ENCODE measurements at regions not wholly inside any gene's neighbourhood (a gene's known extent, or its start where the extent isn't known, plus 50 kb on each side); places are given as distances from the start of the nearest gene placed in this dataset.

- in situ Hi-C loops (cut with HindIII; ENCODE audit: low sequenced_read_pairs), result no loop called here
Measured at GRCh38 chr4:11342401-11342800, 86.3 kb downstream of the HS3ST1 start.

DNA sequence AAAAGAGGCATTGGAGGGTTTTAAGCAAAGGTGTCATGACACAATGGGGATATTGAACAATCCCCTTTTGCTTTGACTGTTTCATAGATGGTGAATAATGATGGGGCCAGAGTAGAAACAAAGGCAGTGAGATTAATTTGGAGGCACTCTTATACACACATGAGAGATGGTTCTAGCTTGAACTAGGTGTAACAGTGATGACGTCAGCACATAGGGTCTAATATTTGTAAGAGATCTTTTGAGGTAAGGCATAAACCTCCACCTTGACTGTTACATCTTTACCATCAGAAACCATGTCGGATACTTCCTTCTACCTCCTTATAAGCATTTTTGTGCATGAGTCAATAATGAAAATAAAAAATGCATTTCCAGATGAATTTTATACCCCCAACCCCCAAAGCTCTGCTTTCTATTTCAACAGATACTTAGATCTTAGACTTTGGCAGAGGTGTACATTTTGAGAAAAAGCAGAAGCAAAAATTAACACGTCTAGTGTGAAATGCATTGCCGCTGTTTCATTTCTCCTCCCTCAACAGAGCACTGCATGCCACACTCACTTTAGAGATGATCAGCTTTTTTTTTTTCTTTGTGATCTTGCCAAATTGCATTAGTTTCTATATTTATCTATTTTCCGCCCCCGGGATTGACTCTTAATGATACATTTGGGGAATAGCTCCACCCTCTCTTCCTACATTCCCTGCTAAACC lies 87.2 kb downstream of the HS3ST1 start:
- in situ Hi-C loops (cut with HindIII; ENCODE audit: low sequenced_read_pairs), result no loop called here

DNA sequence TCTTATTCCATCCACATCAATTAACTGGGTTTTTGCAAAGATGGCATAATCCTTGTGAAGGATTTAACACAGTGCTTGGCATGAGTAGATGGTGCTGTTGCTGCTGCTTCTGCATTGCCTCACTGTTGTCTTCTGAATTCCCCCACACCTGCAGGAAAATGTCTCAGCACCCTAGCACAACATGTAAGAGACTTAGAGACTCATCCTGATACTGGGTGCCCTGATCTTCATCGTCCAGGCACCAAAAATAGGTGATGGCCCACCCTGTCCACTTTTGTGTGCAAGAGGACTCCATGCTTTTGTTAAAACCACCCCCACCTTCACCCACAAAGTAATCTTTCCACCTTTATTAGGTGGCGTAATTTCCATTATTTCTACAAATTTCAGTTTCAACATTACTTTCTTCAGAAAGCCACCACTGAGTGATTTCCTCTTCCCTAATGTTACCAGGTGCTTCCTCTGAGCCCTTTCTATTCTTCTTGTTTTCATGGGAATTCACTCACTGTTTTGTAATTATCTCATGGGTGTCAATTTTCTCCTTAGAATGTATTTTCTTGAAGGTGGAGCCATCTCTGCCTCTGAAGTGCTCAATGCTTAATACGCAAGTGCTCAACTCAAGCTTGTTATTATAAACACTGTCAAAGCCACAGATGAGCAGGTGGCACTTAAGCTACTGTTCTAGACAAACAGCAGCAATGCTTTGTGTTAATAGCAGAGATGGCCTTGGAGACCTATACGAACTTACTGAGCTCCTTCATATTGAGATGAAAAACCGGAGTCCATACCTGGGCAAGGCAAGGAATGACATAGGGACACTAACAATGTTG lies 89.5 kb downstream of the HS3ST1 start:
- in situ Hi-C loops (cut with HindIII; ENCODE audit: low sequenced_read_pairs), result no loop called here

DNA sequence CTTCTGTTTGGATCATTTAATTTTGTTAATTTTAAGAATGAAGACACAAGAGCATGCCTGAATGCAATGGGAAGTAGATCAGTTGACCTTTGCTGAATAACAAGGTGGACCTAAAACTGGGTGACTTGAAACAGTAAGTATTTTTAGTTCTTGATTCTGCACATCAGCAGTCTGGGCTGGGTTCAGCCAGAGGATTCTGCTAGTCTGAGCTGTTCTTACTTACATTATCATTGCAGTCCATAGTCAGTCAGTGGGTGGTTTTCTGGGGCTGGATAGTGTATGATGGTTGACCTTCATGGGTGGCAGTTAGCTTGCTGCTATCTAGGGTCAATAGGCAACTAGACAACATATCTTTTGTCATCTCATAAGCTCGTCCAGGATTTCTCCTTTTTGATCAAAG lies 91.4 kb downstream of the HS3ST1 start:
- in situ Hi-C loops (cut with HindIII; ENCODE audit: low sequenced_read_pairs), result no loop called here

GRCh38 chr4:11336435-11336834 lies 92.3 kb downstream of the HS3ST1 start:
- in situ Hi-C loops (cut with HindIII; ENCODE audit: low sequenced_read_pairs), result no loop called here

DNA sequence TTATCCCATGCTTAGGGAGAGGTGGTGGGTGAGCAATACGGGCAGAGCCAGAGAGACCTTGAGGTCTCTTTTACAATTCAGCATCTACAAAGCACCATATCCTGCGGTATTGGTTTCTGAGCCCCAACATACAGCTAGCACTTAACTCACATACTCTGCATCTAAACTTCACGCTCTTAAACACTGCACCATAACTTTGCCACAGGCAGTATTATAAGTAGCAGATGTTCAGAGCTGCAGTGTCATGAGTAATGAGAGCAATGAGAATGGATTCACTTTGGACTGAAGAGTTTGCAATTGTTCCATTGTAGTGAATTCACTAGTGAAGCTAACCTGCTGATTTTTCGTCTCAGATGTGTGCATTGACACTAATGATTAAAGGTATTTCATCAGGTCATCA lies 93.8 kb downstream of the HS3ST1 start:
- in situ Hi-C loops (cut with HindIII; ENCODE audit: low sequenced_read_pairs), result no loop called here

GRCh38 chr4:11328401-11328800 lies 100.3 kb downstream of the HS3ST1 start:
- in situ Hi-C loops (cut with HindIII; ENCODE audit: low sequenced_read_pairs), result no loop called here

GRCh38 chr4:11326021-11326420 lies 102.7 kb downstream of the HS3ST1 start:
- in situ Hi-C loops (cut with HindIII; ENCODE audit: low sequenced_read_pairs), result no loop called here

DNA sequence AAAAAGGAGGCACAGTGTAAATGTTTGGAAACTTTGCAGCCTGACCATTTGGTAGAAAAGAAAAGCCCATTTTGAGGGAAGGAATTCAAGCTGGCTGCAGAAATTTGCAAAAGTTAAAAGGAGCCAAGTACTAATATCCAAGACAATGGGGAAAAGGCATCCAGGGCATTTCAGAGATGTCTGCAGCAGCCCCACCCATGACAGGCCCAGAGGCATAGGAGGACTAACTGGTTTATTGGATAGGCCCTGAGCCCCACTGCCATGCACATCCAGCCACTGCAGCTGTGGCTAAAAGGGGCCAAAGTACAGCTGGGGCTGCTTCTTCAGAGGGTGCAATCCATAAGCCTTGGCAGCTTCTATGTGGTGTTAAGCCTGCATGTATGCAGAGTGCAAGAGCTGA lies 104.9 kb downstream of the HS3ST1 start:
- in situ Hi-C loops (cut with HindIII; ENCODE audit: low sequenced_read_pairs), result no loop called here

GRCh38 chr4:11313157-11313943 lies 115.3 kb downstream of the HS3ST1 start:
- in situ Hi-C loops (cut with HindIII; ENCODE audit: low sequenced_read_pairs), result no loop called here

- in situ Hi-C loops (cut with HindIII; ENCODE audit: low sequenced_read_pairs), result no loop called here
Measured at GRCh38 chr4:11312389-11312788, 116.3 kb downstream of the HS3ST1 start.

- in situ Hi-C loops (cut with HindIII; ENCODE audit: low sequenced_read_pairs), result no loop called here
Measured at GRCh38 chr4:11301075-11301660, 127.5 kb downstream of the HS3ST1 start.

DNA sequence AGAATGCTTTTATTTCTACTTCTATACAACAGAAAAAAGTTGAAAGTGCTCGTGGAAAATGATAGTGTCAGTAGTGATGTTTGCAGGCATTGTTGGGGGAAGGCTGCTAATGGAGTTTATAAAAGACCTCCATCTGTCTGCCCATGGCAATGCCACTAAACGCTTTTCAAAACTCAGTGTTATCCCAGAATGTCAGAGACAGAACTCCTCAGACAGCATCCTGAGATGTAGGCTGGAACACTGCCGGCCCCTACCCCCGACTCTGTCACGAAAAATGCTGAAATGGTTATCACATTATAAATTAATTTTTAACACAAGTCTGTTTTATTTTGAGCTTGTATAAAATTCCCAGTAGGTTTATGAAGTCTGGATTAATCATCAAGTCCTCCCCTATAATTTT lies 128.9 kb downstream of the HS3ST1 start:
- in situ Hi-C loops (cut with HindIII; ENCODE audit: low sequenced_read_pairs), result no loop called here

DNA sequence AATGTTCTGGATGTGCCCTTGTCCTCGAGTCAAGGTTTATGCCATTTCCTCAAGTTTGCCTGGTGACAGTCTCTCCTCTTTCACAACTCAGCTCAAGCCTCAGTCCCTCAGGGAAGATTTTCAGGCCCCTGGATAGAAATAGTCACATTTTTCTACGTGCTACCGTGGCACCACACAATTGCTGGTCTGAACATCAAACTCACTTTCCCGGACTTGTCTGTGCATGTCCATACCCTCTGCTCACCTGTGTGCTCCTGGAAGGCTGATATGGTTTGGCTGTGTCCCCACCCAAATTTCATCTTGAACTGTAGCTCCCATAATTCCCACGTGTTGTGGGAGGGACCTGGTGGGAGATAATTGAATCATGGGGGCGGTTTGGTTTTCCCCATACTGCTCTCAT lies 129.7 kb downstream of the HS3ST1 start:
- in situ Hi-C loops (cut with HindIII; ENCODE audit: low sequenced_read_pairs), result no loop called here

DNA sequence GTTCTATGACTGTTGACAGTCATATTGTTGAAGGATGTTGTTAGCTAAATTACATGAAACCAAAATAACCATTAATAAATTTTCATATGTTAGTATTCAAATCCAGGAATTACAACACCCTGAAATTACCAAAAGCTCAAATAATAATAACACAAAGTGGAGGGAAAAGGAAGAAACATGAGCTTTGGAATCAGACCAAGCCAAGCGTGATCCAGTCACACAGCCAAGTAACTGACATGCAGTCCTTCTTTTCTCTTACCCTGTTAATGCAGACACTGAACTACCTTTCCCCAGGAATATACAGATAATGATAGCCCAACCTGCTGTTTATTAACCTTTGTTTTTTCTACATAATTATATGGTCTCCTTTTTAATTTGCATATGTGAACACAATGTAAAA lies 130.2 kb downstream of the HS3ST1 start:
- in situ Hi-C loops (cut with HindIII; ENCODE audit: low sequenced_read_pairs), result no loop called here

DNA sequence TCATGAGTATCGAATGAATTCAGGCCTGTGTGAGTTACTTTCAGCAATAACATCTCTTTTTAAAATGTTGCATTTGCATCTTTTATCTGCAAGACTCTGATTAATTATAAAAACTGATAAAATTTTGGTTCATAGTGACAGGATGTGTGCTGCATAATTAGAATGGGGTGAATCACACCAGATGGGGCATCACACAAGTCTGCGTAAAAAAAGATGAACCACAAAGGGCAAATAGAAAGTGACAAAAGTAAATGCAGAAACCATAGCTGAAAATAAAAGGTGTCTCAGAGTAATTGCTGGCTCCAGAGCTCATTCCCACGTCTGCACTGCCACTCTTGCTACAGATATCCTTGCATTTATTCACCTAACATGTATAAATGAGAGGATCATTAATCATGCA lies 131.1 kb downstream of the HS3ST1 start:
- in situ Hi-C loops (cut with HindIII; ENCODE audit: low sequenced_read_pairs), result no loop called here

- in situ Hi-C loops (cut with HindIII; ENCODE audit: low sequenced_read_pairs), result no loop called here
Measured at GRCh38 chr4:11297201-11297600, 131.5 kb downstream of the HS3ST1 start.

GRCh38 chr4:11293866-11294265 lies 134.8 kb downstream of the HS3ST1 start:
- in situ Hi-C loops (cut with HindIII; ENCODE audit: low sequenced_read_pairs), result no loop called here

DNA sequence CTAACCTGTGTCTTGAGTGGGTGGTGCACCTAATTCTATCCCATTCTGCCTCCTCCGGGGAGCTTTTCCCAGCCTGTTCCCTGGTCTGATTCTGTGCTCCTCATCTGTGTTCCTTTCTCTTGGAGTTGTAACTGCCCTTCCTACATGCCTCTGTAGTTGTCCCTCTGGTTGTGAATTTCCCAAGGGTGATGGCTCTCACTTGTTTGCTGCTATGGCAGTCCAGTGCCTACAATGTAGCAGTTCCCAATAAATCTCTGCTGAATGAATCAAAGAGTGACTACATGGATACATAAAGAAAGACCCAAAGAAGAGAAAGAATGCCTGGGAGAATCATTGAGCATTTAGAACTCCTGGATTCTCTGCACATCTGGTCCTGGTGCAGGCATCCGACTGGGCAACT lies 141.6 kb downstream of the HS3ST1 start:
- in situ Hi-C loops (cut with HindIII; ENCODE audit: low sequenced_read_pairs), result no loop called here

- in situ Hi-C loops (cut with HindIII; ENCODE audit: low sequenced_read_pairs), result no loop called here
Measured at GRCh38 chr4:11286533-11286932, 142.2 kb downstream of the HS3ST1 start.

GRCh38 chr4:11281720-11282119 lies 147.0 kb downstream of the HS3ST1 start:
- in situ Hi-C loops (cut with HindIII; ENCODE audit: low sequenced_read_pairs), result no loop called here
